ENCODE measurements at regions not wholly inside any gene's neighbourhood (a gene's known extent, or its start where the extent isn't known, plus 50 kb on each side); places are given as distances from the start of the nearest gene placed in this dataset.
A peak's percentile ranks its signal among the peaks of the same experiment; 100 is the strongest.

GRCh38 chr10:129366450-129366849, 100.6 kb upstream of the MGMT start:
- Histone ChIP-seq H2AFZ (ENCODE audit: low read depth, low read length) (no peak overlapping the region), H3K79me2 (ENCODE audit: insufficient read depth, low read length) (no peaks in the 10 kb centered on the region), H3K27ac (ENCODE audit: low read length) (no peak overlapping the region), H3K4me3 (ENCODE audit: low read depth in 1 of 2, low read length in 2 of 2) (no peak overlapping the region), H3K4me1 (ENCODE audit: insufficient read depth, low read length) (no peaks in the 10 kb centered on the region), H3K4me2 (ENCODE audit: insufficient read depth, low read length) (no peak overlapping the region), H3K9ac (ENCODE audit: low read depth, low read length) (no peak overlapping the region), H3K27me3 (ENCODE audit: insufficient read depth, low read length, poor library complexity) (peaks cover 15% of the 10 kb centered on the region), H3K9me3 (ENCODE audit: insufficient read depth, low read length, severe bottlenecking) (no peaks in the 10 kb centered on the region), H4K20me1 (ENCODE audit: insufficient read depth, low read length) (no peaks in the 10 kb centered on the region), H3K36me3 (ENCODE audit: insufficient read depth, low read length) (no peaks in the 10 kb centered on the region)
- DNase-seq = no peak
- no peak for TF ChIP-seq CTCF (IDR thresholded peaks at IDR 0.05; ENCODE audit: borderline replicate concordance, extremely low read depth, low read length, poor library complexity, severe bottlenecking)
- no peak for TF ChIP-seq EZH2 (IDR thresholded peaks at IDR 0.05; ENCODE audit: borderline replicate concordance, low read depth, low read length, severe bottlenecking)
- ATAC-seq (ENCODE audit: insufficient read depth, low read depth) = no peak

- H3K27ac ChIP-seq (ENCODE audit: low read length) = no peak overlapping the region
- no peak for ATAC-seq (ENCODE audit: insufficient read depth, low read depth)
Measured at GRCh38 chr10:129369566-129369965, 97.5 kb upstream of the MGMT start.

GRCh38 chr10:129371541-129371940, 95.5 kb upstream of the MGMT start:
- ATAC-seq (ENCODE audit: insufficient read depth, low read depth) (no peak), DNase-seq (no peak)
- no peaks in the 10 kb centered on the region for H3K4me1 ChIP-seq (ENCODE audit: insufficient read depth, low read length)
- H3K9ac ChIP-seq (ENCODE audit: low read depth, low read length) = no peak overlapping the region
- TF ChIP-seq CTCF (IDR thresholded peaks at IDR 0.05; ENCODE audit: borderline replicate concordance, extremely low read depth, low read length, poor library complexity, severe bottlenecking) = no peak
- no peak for TF ChIP-seq EZH2 (IDR thresholded peaks at IDR 0.05; ENCODE audit: borderline replicate concordance, low read depth, low read length, severe bottlenecking)
- no peaks in the 10 kb centered on the region for H3K36me3 ChIP-seq (ENCODE audit: insufficient read depth, low read length)
- peaks cover 30% of the 10 kb centered on the region for H3K27me3 ChIP-seq (ENCODE audit: insufficient read depth, low read length, poor library complexity)
- no peak overlapping the region for H3K4me2 ChIP-seq (ENCODE audit: insufficient read depth, low read length)
- H2AFZ ChIP-seq (ENCODE audit: low read depth, low read length) = no peak overlapping the region
- H3K4me3 ChIP-seq (ENCODE audit: low read depth in 1 of 2, low read length in 2 of 2) = no peak overlapping the region
- H3K27ac ChIP-seq (ENCODE audit: low read length) = no peak overlapping the region
- H3K79me2 ChIP-seq (ENCODE audit: insufficient read depth, low read length) = no peaks in the 10 kb centered on the region
- no peaks in the 10 kb centered on the region for H3K9me3 ChIP-seq (ENCODE audit: insufficient read depth, low read length, severe bottlenecking)
- H4K20me1 ChIP-seq (ENCODE audit: insufficient read depth, low read length) = no peaks in the 10 kb centered on the region

More at GRCh38 chr10:129369566-129369965, 97.5 kb upstream of the MGMT start:
- H3K4me1 ChIP-seq (ENCODE audit: insufficient read depth, low read length) = no peaks in the 10 kb centered on the region
- no peak for DNase-seq
- no peaks in the 10 kb centered on the region for H4K20me1 ChIP-seq (ENCODE audit: insufficient read depth, low read length)
- no peak overlapping the region for H3K4me3 ChIP-seq (ENCODE audit: low read depth in 1 of 2, low read length in 2 of 2)
- no peak overlapping the region for H3K9ac ChIP-seq (ENCODE audit: low read depth, low read length)
- H3K9me3 ChIP-seq (ENCODE audit: insufficient read depth, low read length, severe bottlenecking) = no peaks in the 10 kb centered on the region
- H3K4me2 ChIP-seq (ENCODE audit: insufficient read depth, low read length) = no peak overlapping the region
- no peak overlapping the region for H2AFZ ChIP-seq (ENCODE audit: low read depth, low read length)
- peaks cover 30% of the 10 kb centered on the region for H3K27me3 ChIP-seq (ENCODE audit: insufficient read depth, low read length, poor library complexity)
- no peaks in the 10 kb centered on the region for H3K79me2 ChIP-seq (ENCODE audit: insufficient read depth, low read length)
- TF ChIP-seq CTCF (IDR thresholded peaks at IDR 0.05; ENCODE audit: borderline replicate concordance, extremely low read depth, low read length, poor library complexity, severe bottlenecking) (no peak), EZH2 (IDR thresholded peaks at IDR 0.05; ENCODE audit: borderline replicate concordance, low read depth, low read length, severe bottlenecking) (no peak)
- H3K36me3 ChIP-seq (ENCODE audit: insufficient read depth, low read length) = no peaks in the 10 kb centered on the region

GRCh38 chr10:129372172-129372571, 94.9 kb upstream of the MGMT start:
- no peak overlapping the region for H3K27ac ChIP-seq (ENCODE audit: low read length)
- no peaks in the 10 kb centered on the region for H3K4me1 ChIP-seq (ENCODE audit: insufficient read depth, low read length)
- no peak overlapping the region for H3K4me3 ChIP-seq (ENCODE audit: low read depth in 1 of 2, low read length in 2 of 2)
- no peaks in the 10 kb centered on the region for H4K20me1 ChIP-seq (ENCODE audit: insufficient read depth, low read length)
- no peak overlapping the region for H2AFZ ChIP-seq (ENCODE audit: low read depth, low read length)
- H3K9ac ChIP-seq (ENCODE audit: low read depth, low read length) = no peak overlapping the region
- DNase-seq (peak; percentile 7), ATAC-seq (ENCODE audit: insufficient read depth, low read depth) (no peak)
- H3K4me2 ChIP-seq (ENCODE audit: insufficient read depth, low read length) = no peak overlapping the region
- TF ChIP-seq EZH2 (IDR thresholded peaks at IDR 0.05; ENCODE audit: borderline replicate concordance, low read depth, low read length, severe bottlenecking) (no peak), CTCF (IDR thresholded peaks at IDR 0.05; ENCODE audit: borderline replicate concordance, extremely low read depth, low read length, poor library complexity, severe bottlenecking) (no peak)
- H3K27me3 ChIP-seq (ENCODE audit: insufficient read depth, low read length, poor library complexity) = peaks cover 30% of the 10 kb centered on the region
- H3K79me2 ChIP-seq (ENCODE audit: insufficient read depth, low read length) = no peaks in the 10 kb centered on the region
- H3K9me3 ChIP-seq (ENCODE audit: insufficient read depth, low read length, severe bottlenecking) = no peaks in the 10 kb centered on the region
- no peaks in the 10 kb centered on the region for H3K36me3 ChIP-seq (ENCODE audit: insufficient read depth, low read length)
